A549 (cell line): ENCODE measurements at regions not wholly inside any gene's neighbourhood (a gene's known extent, or its start where the extent isn't known, plus 50 kb on each side); places are given as distances from the start of the nearest gene placed in this dataset.

ENCODE experiments used
- CEBPB ChIP-seq, 2 experiments: fragments of >200 bp in 1 of 2; sonication (Bioruptor Twin) in 1 of 2; formaldehyde crosslinking in 1 of 2; IDR thresholded peaks; 2 replicates each; pipeline ENCODE4 v1.6.1; 2012 to 2016
- CHD2 ChIP-seq: fragments of 150-350 bp; IDR thresholded peaks from 2 replicates; pipeline ENCODE4 v1.6.1; 2014; ENCODE audit warnings: low read length; ENCODE audit not compliant: partially characterized antibody
- CTCF ChIP-seq: fragments of >200 bp; sonication (Bioruptor Twin); formaldehyde crosslinking; IDR thresholded peaks from 3 replicates; pipeline ENCODE4 v1.5.1; 2016
- EP300 ChIP-seq, 2 experiments: fragments of >200 bp; sonication (Bioruptor Twin); formaldehyde crosslinking; IDR thresholded peaks; 2 replicates in 1 of 2; 3 replicates in 1 of 2; pipeline ENCODE4 v1.6.1; 2016 to 2017
- ESRRA ChIP-seq: fragments of 150-350 bp; IDR thresholded peaks from 2 replicates; pipeline ENCODE4 v1.6.1; 2014; ENCODE audit warnings: mild to moderate bottlenecking, low read length, borderline replicate concordance
- JUNB ChIP-seq: fragments of >200 bp; sonication (Bioruptor Twin); formaldehyde crosslinking; IDR thresholded peaks from 2 replicates; pipeline ENCODE4 v1.6.1; 2016
- KDM5A ChIP-seq: fragments of 200-600 bp; sonication (generic); IDR thresholded peaks from 2 replicates; pipeline ENCODE4 v1.6.1; 2016; ENCODE audit warnings: antibody characterized with exemption, mild to moderate bottlenecking
- MYC ChIP-seq: IDR thresholded peaks from 2 replicates; pipeline ENCODE4 v1.6.1; 2012; ENCODE audit warnings: mild to moderate bottlenecking, inconsistent platforms, low read length, improper control_type of control experiment, borderline replicate concordance
- POLR2A ChIP-seq: IDR thresholded peaks from 2 replicates; pipeline ENCODE4 v1.6.1; 2012; ENCODE audit warnings: mild to moderate bottlenecking, low read length
- RAD21 ChIP-seq, 2 experiments: fragments of >200 bp in 1 of 2; sonication (Bioruptor Twin) in 1 of 2; formaldehyde crosslinking in 1 of 2; IDR thresholded peaks in 1 of 2; conservative IDR thresholded peaks in 1 of 2; 2 replicates in 1 of 2; 3 replicates in 1 of 2; pipeline ENCODE4 v1.6.1; 2012 to 2018; ENCODE audit warnings: inconsistent platforms in 1 of 2
- ZFP36 ChIP-seq: fragments of 450-650 bp; IDR thresholded peaks from 2 replicates; pipeline ENCODE4 v1.6.1; 2014; ENCODE audit warnings: borderline replicate concordance; ENCODE audit not compliant: partially characterized antibody

GRCh38 chr6:9131201-9131600 is 695.9 kb upstream of the SLC35B3 start:
- TF ChIP-seq POLR2A: no peak
- no peak for TF ChIP-seq RAD21 (conservative IDR thresholded peaks at IDR 0.05 in 1 of 2, IDR thresholded peaks at IDR 0.05 in 1 of 2)
- no peak for TF ChIP-seq CTCF
- TF ChIP-seq MYC: no peak
- TF ChIP-seq CHD2: no peak
- TF ChIP-seq KDM5A: no peak
- no peak for TF ChIP-seq EP300 (IDR thresholded peaks at IDR 0.05)
- TF ChIP-seq JUNB: no peak
- TF ChIP-seq ESRRA: no peak
- TF ChIP-seq ZFP36: no peak
- TF ChIP-seq CEBPB (IDR thresholded peaks at IDR 0.05): no peak
